HepG2 (cell line): ENCODE measurements at regions not wholly inside any gene's neighbourhood (a gene's known extent, or its start where the extent isn't known, plus 50 kb on each side); places are given as distances from the start of the nearest gene placed in this dataset.

Experiments used
- ATAC-seq: fragments of 200-7000 bp; cut with Tn5 transposase; 3 replicates; pipeline ENCODE4 v1.9.1; 2020; ENCODE audit warnings: mild to moderate bottlenecking, moderate library complexity
- BruUV-seq: library from RNA; stranded (reverse); fragments of 400-500 nt; replicated peaks from 2 replicates; lab custom pipeline; 2021; lab: Mats Ljungman, UMichigan
- CTCF ChIA-PET: fragments of 300-600 bp; formaldehyde crosslinking; extraction: SDS; loops from one replicate; lab custom pipeline; 2021; ENCODE audit warnings: low total read pairs, inconsistent platforms, low intra/inter-chr PET ratio; lab: Yijun Ruan, JAX
- POLR2A ChIA-PET: fragments of 350-600 bp; sonication (Branson Sonifier 250); formaldehyde crosslinking; loops from one replicate; lab custom pipeline; 2020; ENCODE audit warnings: antibody characterized with exemption, inconsistent platforms; lab: Yijun Ruan, JAX
- DNase-seq: peaks from one replicate; pipeline ENCODE4 v3.0.0-alpha.2; 2015; ENCODE audit warnings: low spot score
- FAIRE-seq: peaks from 3 replicates; lab custom pipeline; 2011; peaks lifted over from hg19 to GRCh38; lab: Jason Lieb, UNC
- H2AFZ ChIP-seq: one replicate; pipeline ENCODE4 v1.6.1; 2011; ENCODE audit warnings: low read length, inconsistent platforms
- H3K27ac ChIP-seq: fragments of 300-600 bp; 3 replicates; pipeline ENCODE4 v1.8.0; 2011; ENCODE audit warnings: mixed run types, mild to moderate bottlenecking, mixed read lengths, low read length, inconsistent platforms; ENCODE audit not compliant: insufficient read depth; ENCODE audit errors: extremely low read length
- H3K27me3 ChIP-seq, 2 experiments: fragments of 200-600 bp in 1 of 2; 2 replicates in 1 of 2; 3 replicates in 1 of 2; pipeline versions ENCODE4 v1.6.0 to v1.8.0; 2011; ENCODE audit warnings: low read length in 2 of 2, mild to moderate bottlenecking in 2 of 2, moderate library complexity in 2 of 2, inconsistent platforms in 1 of 2; ENCODE audit not compliant: insufficient read depth in 2 of 2, control insufficient read depth in 1 of 2
- H3K36me3 ChIP-seq, 2 experiments: fragments of 200-600 bp in 1 of 2; replicated peaks in 1 of 2; 2 replicates in 1 of 2; 3 replicates in 1 of 2; pipeline versions ENCODE4 v1.5.1 to v1.8.0; 2011; ENCODE audit warnings: low read length in 2 of 2, inconsistent platforms in 1 of 2; ENCODE audit not compliant: insufficient read depth in 2 of 2, control insufficient read depth in 1 of 2
- H3K4me1 ChIP-seq: 2 replicates; pipeline ENCODE4 v1.5.1; 2012; ENCODE audit warnings: low read length, inconsistent platforms; ENCODE audit not compliant: insufficient read depth
- H3K4me2 ChIP-seq: 2 replicates; pipeline ENCODE4 v1.6.0; 2011; ENCODE audit warnings: low read depth, low read length, inconsistent platforms
- H3K4me3 ChIP-seq, 3 experiments: fragments of 200-600 bp in 1 of 3; sonication (generic), shearing (Covaris generic) in 1 of 3; replicated peaks in 1 of 3; 2 replicates each; pipeline ENCODE4 v1.5.1; 2011 to 2016; ENCODE audit warnings: low read length in 3 of 3, inconsistent platforms in 2 of 3, low read depth in 2 of 3, mild to moderate bottlenecking in 2 of 3, control low read depth in 1 of 3, mixed read lengths in 1 of 3; ENCODE audit not compliant: insufficient read depth in 1 of 3
- H3K79me2 ChIP-seq: one replicate; pipeline ENCODE4 v1.6.1; 2011; ENCODE audit warnings: low read length, inconsistent platforms; ENCODE audit not compliant: insufficient read depth
- H3K9ac ChIP-seq: 2 replicates; pipeline ENCODE4 v1.6.0; 2011; ENCODE audit warnings: mild to moderate bottlenecking, low read depth, low read length, inconsistent platforms; ENCODE audit not compliant: insufficient read depth
- H3K9me3 ChIP-seq: 2 replicates; pipeline ENCODE4 v1.5.1; 2012; ENCODE audit warnings: mild to moderate bottlenecking, low read length
- H4K20me1 ChIP-seq: 2 replicates; pipeline ENCODE4 v1.6.0; 2011; ENCODE audit warnings: inconsistent platforms, mild to moderate bottlenecking, low read length, moderate library complexity; ENCODE audit not compliant: insufficient read depth
- ELF3 ChIP-seq: IDR thresholded peaks from 2 replicates; pipeline ENCODE4 v1.6.1; 2016; ENCODE audit warnings: missing genetic modification reagents, missing compliant biosample characterization
- GPN1 ChIP-seq: sonication (generic); formaldehyde crosslinking; IDR thresholded peaks from 2 replicates; pipeline ENCODE4 v1.5.1; 2020; ENCODE audit warnings: missing genetic modification reagents, borderline replicate concordance
- KAT8 ChIP-seq: IDR thresholded peaks from 2 replicates; pipeline ENCODE4 v1.6.1; 2016; ENCODE audit warnings: missing genetic modification reagents, missing compliant biosample characterization
- KLF13 ChIP-seq: sonication (generic); formaldehyde crosslinking; IDR thresholded peaks from 2 replicates; pipeline ENCODE4 v1.4.0; 2020; ENCODE audit warnings: mild to moderate bottlenecking, missing genetic modification reagents
- KLF6 ChIP-seq: IDR thresholded peaks from 2 replicates; pipeline ENCODE4 v1.8.0; 2016; ENCODE audit warnings: missing biosample characterization, missing genetic modification reagents
- MTA3 ChIP-seq: sonication (generic); formaldehyde crosslinking; IDR thresholded peaks from 2 replicates; pipeline ENCODE4 v1.4.0; 2020; ENCODE audit warnings: missing genetic modification reagents
- NCOA5 ChIP-seq: sonication (generic); formaldehyde crosslinking; IDR thresholded peaks from 2 replicates; pipeline ENCODE4 v1.4.0; 2020; ENCODE audit warnings: missing genetic modification reagents
- PLRG1 ChIP-seq: fragments of 450-650 bp; conservative IDR thresholded peaks from 2 replicates; pipeline ENCODE4 v1.6.1; 2016
- SP4 ChIP-seq: sonication (generic); formaldehyde crosslinking; IDR thresholded peaks from 2 replicates; pipeline ENCODE4 v1.8.1; 2023; ENCODE audit warnings: mild to moderate bottlenecking, missing genetic modification reagents
- ZFP90 ChIP-seq: sonication (generic); formaldehyde crosslinking; IDR thresholded peaks from 2 replicates; pipeline ENCODE4 v1.8.0; 2022; ENCODE audit warnings: missing genetic modification reagents, mild to moderate bottlenecking, inconsistent platforms, borderline replicate concordance
- ZNF34 ChIP-seq: sonication (generic); formaldehyde crosslinking; IDR thresholded peaks from 2 replicates; pipeline ENCODE4 v1.4.0; 2020; ENCODE audit warnings: mild to moderate bottlenecking, missing genetic modification reagents, borderline replicate concordance
- ZNF563 ChIP-seq: sonication (generic); formaldehyde crosslinking; IDR thresholded peaks from 2 replicates; pipeline ENCODE4 v1.8.0; 2022; ENCODE audit warnings: mild to moderate bottlenecking, moderate library complexity, missing genetic modification reagents
- ZNF782 ChIP-seq: sonication (generic); formaldehyde crosslinking; IDR thresholded peaks from 2 replicates; pipeline ENCODE4 v1.4.0; 2020; ENCODE audit warnings: missing genetic modification reagents, mild to moderate bottlenecking, borderline replicate concordance
- WGBS: methylation state at CpG from one replicate; pipeline ENCODE4 v1.1.6; 2017; ENCODE audit warnings: low lambda C conversion rate; 5-methylcytosine and 5-hydroxymethylcytosine counted together
- in situ Hi-C: cut with HindIII; loops from 2 replicates; pipeline ENCODE4 v1.10.0; 2017; ENCODE audit warnings: low pct_unique_long_range_greater_than_20kb; ENCODE audit not compliant: extremely low pct_ligation_motif_present
- intact Hi-C: fragments of 100-400 bp; cut with micrococcal nuclease; formaldehyde crosslinking; loops from one replicate; pipeline ENCODE4 v1.10.0; 2022; ENCODE audit not compliant: unreplicated experiment
- TF ChIP-seq, protein P1 (sequence below): sonication (generic); formaldehyde crosslinking; IDR thresholded peaks from 2 replicates; pipeline ENCODE4 v1.8.0; 2022; ENCODE audit warnings: mild to moderate bottlenecking, missing genetic modification reagents, moderate library complexity
- TF ChIP-seq, protein P2 (sequence below): sonication (generic); formaldehyde crosslinking; IDR thresholded peaks from 2 replicates; pipeline ENCODE4 v1.4.0; 2020; ENCODE audit warnings: low read depth, mild to moderate bottlenecking, missing genetic modification reagents

GRCh38 chr13:94854688-94855087 is 142.3 kb upstream of the SOX21 start (continued):
- TF ChIP-seq ZNF782 (CRISPR knock-in tag) = no peak

DNA sequence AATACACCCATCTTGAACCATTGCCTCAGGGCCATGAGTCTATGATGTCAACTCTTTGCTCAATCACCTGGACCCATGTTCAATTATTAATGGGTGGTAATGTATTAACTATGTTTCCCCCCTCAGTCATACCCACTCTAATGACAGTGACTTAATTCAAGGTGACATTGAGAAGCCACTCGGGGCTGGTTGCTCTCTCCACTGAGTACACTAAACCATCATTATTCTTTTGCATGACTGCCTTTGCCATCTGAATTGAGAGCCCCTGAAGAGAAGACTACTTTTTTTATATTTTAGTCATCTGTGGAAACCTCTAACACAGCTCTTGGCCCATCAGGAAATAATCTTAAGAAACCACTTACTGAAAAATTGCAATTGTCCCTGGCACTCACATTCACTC is 139.2 kb upstream of the SOX21 start:
- DNase-seq = no peak
- no peaks in the 10 kb centered on the region for H3K79me2 ChIP-seq
- no peaks in the 10 kb centered on the region for H3K36me3 ChIP-seq
- no peaks in the 10 kb centered on the region for H3K9me3 ChIP-seq
- WGBS = 0% methylated on average over 1 of the region's 1 CpG
- no peak for TF ChIP-seq ELF3 (CRISPR knock-in tag)
- TF ChIP-seq ZNF563 (CRISPR knock-in tag) = no peak
- TF ChIP-seq NCOA5 (CRISPR knock-in tag) = no peak
- no peak for TF ChIP-seq GPN1 (CRISPR knock-in tag)
- no peak for TF ChIP-seq KLF13
- no peak for TF ChIP-seq MTA3 (CRISPR knock-in tag)
- no peak for TF ChIP-seq KLF6 (CRISPR knock-in tag)
- no peak for TF ChIP-seq ZFP90
- TF ChIP-seq, protein P1, sequence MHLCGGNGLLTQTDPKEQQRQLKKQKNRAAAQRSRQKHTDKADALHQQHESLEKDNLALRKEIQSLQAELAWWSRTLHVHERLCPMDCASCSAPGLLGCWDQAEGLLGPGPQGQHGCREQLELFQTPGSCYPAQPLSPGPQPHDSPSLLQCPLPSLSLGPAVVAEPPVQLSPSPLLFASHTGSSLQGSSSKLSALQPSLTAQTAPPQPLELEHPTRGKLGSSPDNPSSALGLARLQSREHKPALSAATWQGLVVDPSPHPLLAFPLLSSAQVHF (CRISPR knock-in tag) = no peak
- TF ChIP-seq PLRG1 = no peak
- no peak for TF ChIP-seq KAT8 (CRISPR knock-in tag)
- no peak for TF ChIP-seq ZNF34 (CRISPR knock-in tag)
- TF ChIP-seq, protein P2, sequence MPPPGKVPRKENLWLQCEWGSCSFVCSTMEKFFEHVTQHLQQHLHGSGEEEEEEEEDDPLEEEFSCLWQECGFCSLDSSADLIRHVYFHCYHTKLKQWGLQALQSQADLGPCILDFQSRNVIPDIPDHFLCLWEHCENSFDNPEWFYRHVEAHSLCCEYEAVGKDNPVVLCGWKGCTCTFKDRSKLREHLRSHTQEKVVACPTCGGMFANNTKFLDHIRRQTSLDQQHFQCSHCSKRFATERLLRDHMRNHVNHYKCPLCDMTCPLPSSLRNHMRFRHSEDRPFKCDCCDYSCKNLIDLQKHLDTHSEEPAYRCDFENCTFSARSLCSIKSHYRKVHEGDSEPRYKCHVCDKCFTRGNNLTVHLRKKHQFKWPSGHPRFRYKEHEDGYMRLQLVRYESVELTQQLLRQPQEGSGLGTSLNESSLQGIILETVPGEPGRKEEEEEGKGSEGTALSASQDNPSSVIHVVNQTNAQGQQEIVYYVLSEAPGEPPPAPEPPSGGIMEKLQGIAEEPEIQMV (CRISPR knock-in tag) = no peak
- no peak for TF ChIP-seq SP4
- no peak overlapping the region for H2AFZ ChIP-seq
- FAIRE-seq = no peak
- no peak overlapping the region for H3K4me2 ChIP-seq
- H3K27me3 ChIP-seq = peaks cover 1 to 3% of the 10 kb centered on the region in 2 experiments; a peak in 2 of 5 replicates
- no peak overlapping the region for H3K9ac ChIP-seq
- no peaks in the 10 kb centered on the region for H4K20me1 ChIP-seq
- BruUV-seq = no TSS peak
- H3K4me1 ChIP-seq = no peaks in the 10 kb centered on the region
- ChIA-PET CTCF (no interaction called here), POLR2A (no interaction called here)
- in situ Hi-C loops = no loop called here
- no peak overlapping the region for H3K4me3 ChIP-seq
- H3K27ac ChIP-seq = no peak overlapping the region
- ATAC-seq = no peak
- intact Hi-C loops = no loop called here
